ENCODE measurements at regions not wholly inside any gene's neighbourhood (a gene's known extent, or its start where the extent isn't known, plus 50 kb on each side); places are given as distances from the start of the nearest gene placed in this dataset.
"Not testable (repeated sequence)": the region's sequence is repeated elsewhere in the genome, so short reads cannot be mapped to it uniquely, and the experiment has no call there.

GRCh38 chr10:90051474-90051873 lies 350.1 kb downstream of the KIF20B start:
- Mint-ChIP-seq H3K36me3 (peaks cover 0 to 4% (median 0%) of the 10 kb centered on the region in 5 donors), H3K27me3 (peaks cover 0 to 14% (median 4%) of the 10 kb centered on the region in 5 donors), H3K4me3 (no peak overlapping the region), H3K27ac (no peak overlapping the region), H3K9me3 (peaks cover 0 to 19% (median 4%) of the 10 kb centered on the region in 11 donors), H3K4me1 (no peaks in the 10 kb centered on the region)
- Histone ChIP-seq H3K9me3 (ENCODE audit: control insufficient read depth in 2 of 3, low read length in 3 of 3) (no peaks in the 10 kb centered on the region), H3K4me1 (ENCODE audit: control insufficient read depth in 2 of 2, insufficient read depth in 2 of 2, low read length in 2 of 2) (no peaks in the 10 kb centered on the region), H3K4me3 (ENCODE audit: low read length) (no peak overlapping the region), H3K27me3 (ENCODE audit: control insufficient read depth in 2 of 2, insufficient read depth in 2 of 2, low read length in 2 of 2) (no peaks in the 10 kb centered on the region), H3K27ac (ENCODE audit: low read depth, low read length) (no peak overlapping the region), H3K36me3 (ENCODE audit: control insufficient read depth in 2 of 3, insufficient read depth in 3 of 3, low read length in 3 of 3) (no peaks in the 10 kb centered on the region)
- DNase-seq (no peak), ATAC-seq (no peak)
- ChIA-PET CTCF (no interaction called here), POLR2A (interaction anchor here (0.6 kb wide), 1 partner anchor 9 kb away, joined by 3 read pairs; no protein-coding TSS in a partner anchor)
- intact Hi-C loops (cut with micrococcal nuclease) = no loop called here

DNA sequence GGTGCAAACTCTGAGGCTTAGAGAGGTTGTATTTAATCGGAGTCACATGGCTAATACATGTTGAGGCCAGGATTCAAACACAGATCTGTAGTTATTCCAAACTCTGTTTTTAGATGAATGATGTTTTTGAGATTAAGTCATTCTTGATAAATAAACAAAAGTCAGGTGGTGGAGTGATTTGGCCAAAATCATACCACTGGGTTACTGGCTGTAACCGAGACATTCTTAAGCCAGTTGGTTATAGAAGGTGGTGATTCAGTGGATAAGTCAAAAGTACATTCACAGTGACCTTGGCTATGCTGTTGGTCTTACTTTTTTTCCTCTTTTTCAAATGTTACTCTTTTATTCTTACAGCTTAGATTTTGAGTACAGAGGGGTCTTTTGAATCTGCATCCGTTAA lies 361.4 kb downstream of the KIF20B start:
- no peak overlapping the region for H3K27ac Mint-ChIP-seq
- Histone ChIP-seq H3K4me3 (ENCODE audit: low read length) (no peak overlapping the region), H3K36me3 (ENCODE audit: control insufficient read depth in 2 of 3, insufficient read depth in 3 of 3, low read length in 3 of 3) (no peaks in the 10 kb centered on the region), H3K4me1 (ENCODE audit: control insufficient read depth in 2 of 2, insufficient read depth in 2 of 2, low read length in 2 of 2) (no peaks in the 10 kb centered on the region), H3K27ac (ENCODE audit: low read depth, low read length) (no peak overlapping the region), H3K9me3 (ENCODE audit: control insufficient read depth in 2 of 3, low read length in 3 of 3) (no peaks in the 10 kb centered on the region), H3K27me3 (ENCODE audit: control insufficient read depth in 2 of 2, insufficient read depth in 2 of 2, low read length in 2 of 2) (no peaks in the 10 kb centered on the region)
- H3K4me1 Mint-ChIP-seq = no peaks in the 10 kb centered on the region
- no peaks in the 10 kb centered on the region for H3K36me3 Mint-ChIP-seq
- POLR2A ChIA-PET = no interaction called here
- CTCF ChIA-PET = no interaction called here
- intact Hi-C loops (cut with micrococcal nuclease) = no loop called here
- peaks cover 0 to 6% (median 0%) of the 10 kb centered on the region in 5 donors for H3K27me3 Mint-ChIP-seq
- DNase-seq = no peak
- no peak for ATAC-seq
- H3K4me3 Mint-ChIP-seq = no peak overlapping the region
- peaks cover 0 to 2% (median 0%) of the 10 kb centered on the region in 11 donors for H3K9me3 Mint-ChIP-seq

DNA sequence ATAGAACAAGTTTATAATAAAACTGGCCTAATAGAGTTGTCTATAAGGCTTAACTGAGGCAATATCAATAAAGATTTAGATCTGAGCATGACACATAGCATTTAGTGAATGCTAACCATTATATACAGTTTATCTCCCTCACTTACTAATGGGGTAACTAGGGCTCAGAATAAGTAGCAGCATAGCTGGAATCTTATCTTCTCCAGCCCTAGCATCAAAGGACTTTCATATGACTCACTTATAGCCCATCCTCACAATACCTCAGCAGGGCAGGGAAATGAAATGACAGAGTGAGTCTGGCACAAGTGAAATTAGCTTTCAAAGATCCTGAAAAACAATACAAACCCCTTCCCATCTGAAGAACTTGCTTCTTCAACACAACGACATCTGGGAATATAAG lies 362.9 kb downstream of the KIF20B start:
- Mint-ChIP-seq H3K27ac (no peak overlapping the region), H3K4me3 (no peak overlapping the region), H3K36me3 (no peaks in the 10 kb centered on the region), H3K9me3 (peaks cover 0 to 2% (median 0%) of the 10 kb centered on the region in 11 donors), H3K27me3 (peaks cover 0 to 6% (median 0%) of the 10 kb centered on the region in 5 donors), H3K4me1 (no peaks in the 10 kb centered on the region)
- Histone ChIP-seq H3K27me3 (ENCODE audit: control insufficient read depth in 2 of 2, insufficient read depth in 2 of 2, low read length in 2 of 2) (no peaks in the 10 kb centered on the region), H3K9me3 (ENCODE audit: control insufficient read depth in 2 of 3, low read length in 3 of 3) (no peaks in the 10 kb centered on the region), H3K36me3 (ENCODE audit: control insufficient read depth in 2 of 3, insufficient read depth in 3 of 3, low read length in 3 of 3) (no peaks in the 10 kb centered on the region), H3K27ac (ENCODE audit: low read depth, low read length) (no peak overlapping the region), H3K4me3 (ENCODE audit: low read length) (no peak overlapping the region), H3K4me1 (ENCODE audit: control insufficient read depth in 2 of 2, insufficient read depth in 2 of 2, low read length in 2 of 2) (no peaks in the 10 kb centered on the region)
- ChIA-PET CTCF (no interaction called here), POLR2A (no interaction called here)
- ATAC-seq (no peak), DNase-seq (no peak)
- intact Hi-C loops (cut with micrococcal nuclease) = no loop called here

DNA sequence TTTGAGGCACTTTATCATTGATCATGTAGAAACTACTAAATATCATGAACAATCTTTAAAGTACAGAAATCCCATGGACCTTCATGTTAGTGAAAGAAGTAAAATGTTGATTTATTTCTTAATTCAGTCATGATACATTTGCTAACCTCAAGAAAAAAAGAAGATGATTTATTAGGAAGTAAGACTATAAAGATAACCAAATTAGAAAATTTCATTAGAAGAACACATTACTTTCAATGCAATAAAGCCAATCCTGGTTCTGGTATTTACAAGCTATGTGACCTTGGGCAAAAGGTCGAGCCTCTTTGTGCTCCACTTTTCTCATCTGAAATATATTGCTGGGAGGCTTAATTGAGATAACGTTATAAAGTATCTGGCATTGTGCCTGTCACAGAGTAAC lies 365.0 kb downstream of the KIF20B start:
- no peaks in the 10 kb centered on the region for H3K27me3 Mint-ChIP-seq
- H3K27ac ChIP-seq (ENCODE audit: low read depth, low read length) = no peak overlapping the region
- H3K4me3 Mint-ChIP-seq = no peak overlapping the region
- ChIA-PET POLR2A (no interaction called here), CTCF (no interaction called here)
- DNase-seq = no peak
- H3K27me3 ChIP-seq (ENCODE audit: control insufficient read depth in 2 of 2, insufficient read depth in 2 of 2, low read length in 2 of 2) = no peaks in the 10 kb centered on the region
- peaks cover 0 to 1% (median 0%) of the 10 kb centered on the region in 11 donors for H3K9me3 Mint-ChIP-seq
- no peaks in the 10 kb centered on the region for H3K9me3 ChIP-seq (ENCODE audit: control insufficient read depth in 2 of 3, low read length in 3 of 3)
- no peaks in the 10 kb centered on the region for H3K36me3 ChIP-seq (ENCODE audit: control insufficient read depth in 2 of 3, insufficient read depth in 3 of 3, low read length in 3 of 3)
- H3K36me3 Mint-ChIP-seq = no peaks in the 10 kb centered on the region
- no peak for ATAC-seq
- H3K4me1 Mint-ChIP-seq = no peaks in the 10 kb centered on the region
- no peak overlapping the region for H3K4me3 ChIP-seq (ENCODE audit: low read length)
- no peak overlapping the region for H3K27ac Mint-ChIP-seq
- H3K4me1 ChIP-seq (ENCODE audit: control insufficient read depth in 2 of 2, insufficient read depth in 2 of 2, low read length in 2 of 2) = no peaks in the 10 kb centered on the region
- intact Hi-C loops (cut with micrococcal nuclease) = no loop called here

DNA sequence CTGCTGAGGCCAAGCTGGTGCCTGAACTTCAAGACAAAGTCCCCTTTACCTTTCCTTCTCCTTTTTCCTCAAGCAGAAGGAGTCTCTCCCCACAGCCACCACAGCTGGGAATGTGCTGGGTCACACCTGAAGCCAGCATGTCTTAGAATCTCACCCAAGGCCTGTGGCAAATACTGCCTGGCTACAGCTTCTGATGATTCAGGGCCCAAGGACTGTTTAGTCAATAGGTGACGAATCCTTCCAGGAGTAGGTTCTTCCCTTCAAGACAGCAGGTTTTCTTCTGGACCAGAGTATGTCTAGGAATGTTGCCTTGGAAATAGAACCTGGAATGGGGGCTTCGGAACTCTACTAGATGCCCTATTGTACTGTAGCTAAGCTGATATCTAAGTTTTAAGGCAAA lies 374.6 kb downstream of the KIF20B start:
- H3K27ac ChIP-seq (ENCODE audit: low read depth, low read length) = no peak overlapping the region
- intact Hi-C loops (cut with micrococcal nuclease) = no loop called here
- H3K4me1 Mint-ChIP-seq = peaks cover 0 to 2% (median 0%) of the 10 kb centered on the region in 7 donors
- H3K9me3 Mint-ChIP-seq = peaks cover 0 to 9% (median 1%) of the 10 kb centered on the region in 11 donors
- ATAC-seq = no peak
- H3K36me3 Mint-ChIP-seq = no peaks in the 10 kb centered on the region
- no peak overlapping the region for H3K4me3 ChIP-seq (ENCODE audit: low read length)
- no peaks in the 10 kb centered on the region for H3K9me3 ChIP-seq (ENCODE audit: control insufficient read depth in 2 of 3, low read length in 3 of 3)
- H3K27me3 ChIP-seq (ENCODE audit: control insufficient read depth in 2 of 2, insufficient read depth in 2 of 2, low read length in 2 of 2) = no peaks in the 10 kb centered on the region
- no peak overlapping the region for H3K27ac Mint-ChIP-seq
- no peak for DNase-seq
- no peaks in the 10 kb centered on the region for H3K4me1 ChIP-seq (ENCODE audit: control insufficient read depth in 2 of 2, insufficient read depth in 2 of 2, low read length in 2 of 2)
- no peak overlapping the region for H3K4me3 Mint-ChIP-seq
- H3K36me3 ChIP-seq (ENCODE audit: control insufficient read depth in 2 of 3, insufficient read depth in 3 of 3, low read length in 3 of 3) = no peaks in the 10 kb centered on the region
- ChIA-PET CTCF (interaction anchor here (0.9 kb wide), 1 partner anchor 72 kb away, joined by 3 read pairs; no protein-coding TSS in a partner anchor), POLR2A (no interaction called here)
- H3K27me3 Mint-ChIP-seq = peaks cover 5 to 40% (median 9%) of the 10 kb centered on the region in 5 donors

DNA sequence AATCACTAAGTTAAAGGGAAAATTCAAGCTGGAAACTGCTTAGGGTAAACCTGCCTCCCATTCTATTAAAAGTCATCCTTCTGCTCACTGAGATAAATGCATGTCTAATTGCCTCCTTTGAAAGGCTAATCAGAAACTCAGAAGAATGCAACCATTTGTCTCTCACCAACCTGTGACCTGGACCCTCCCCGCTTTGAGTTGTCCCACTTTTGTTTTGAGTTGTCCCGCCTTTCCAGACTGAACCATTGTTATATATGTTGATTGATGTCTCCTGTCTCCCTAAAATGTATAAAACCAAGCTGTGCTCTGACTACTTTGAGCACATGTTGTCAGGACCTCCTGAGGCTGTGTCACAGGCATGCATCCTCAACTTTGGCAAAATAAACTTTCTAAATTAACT lies 378.4 kb downstream of the KIF20B start:
- POLR2A ChIA-PET = no interaction called here
- no peaks in the 10 kb centered on the region for H3K36me3 ChIP-seq (ENCODE audit: control insufficient read depth in 2 of 3, insufficient read depth in 3 of 3, low read length in 3 of 3)
- H3K9me3 ChIP-seq (ENCODE audit: control insufficient read depth in 2 of 3, low read length in 3 of 3) = no peaks in the 10 kb centered on the region
- H3K4me3 Mint-ChIP-seq = no peak overlapping the region
- intact Hi-C loops (cut with micrococcal nuclease) = no loop called here
- no peaks in the 10 kb centered on the region for H3K36me3 Mint-ChIP-seq
- H3K4me3 ChIP-seq (ENCODE audit: low read length) = no peak overlapping the region
- CTCF ChIA-PET = no interaction called here
- no peak for ATAC-seq
- H3K9me3 Mint-ChIP-seq = peaks cover 0 to 2% (median 0%) of the 10 kb centered on the region in 11 donors
- no peak overlapping the region for H3K27ac ChIP-seq (ENCODE audit: low read depth, low read length)
- DNase-seq = no peak
- H3K4me1 ChIP-seq (ENCODE audit: control insufficient read depth in 2 of 2, insufficient read depth in 2 of 2, low read length in 2 of 2) = no peaks in the 10 kb centered on the region
- H3K4me1 Mint-ChIP-seq = no peaks in the 10 kb centered on the region
- H3K27me3 Mint-ChIP-seq = peaks cover 0 to 21% (median 5%) of the 10 kb centered on the region in 5 donors
- no peaks in the 10 kb centered on the region for H3K27me3 ChIP-seq (ENCODE audit: control insufficient read depth in 2 of 2, insufficient read depth in 2 of 2, low read length in 2 of 2)
- H3K27ac Mint-ChIP-seq = no peak overlapping the region

DNA sequence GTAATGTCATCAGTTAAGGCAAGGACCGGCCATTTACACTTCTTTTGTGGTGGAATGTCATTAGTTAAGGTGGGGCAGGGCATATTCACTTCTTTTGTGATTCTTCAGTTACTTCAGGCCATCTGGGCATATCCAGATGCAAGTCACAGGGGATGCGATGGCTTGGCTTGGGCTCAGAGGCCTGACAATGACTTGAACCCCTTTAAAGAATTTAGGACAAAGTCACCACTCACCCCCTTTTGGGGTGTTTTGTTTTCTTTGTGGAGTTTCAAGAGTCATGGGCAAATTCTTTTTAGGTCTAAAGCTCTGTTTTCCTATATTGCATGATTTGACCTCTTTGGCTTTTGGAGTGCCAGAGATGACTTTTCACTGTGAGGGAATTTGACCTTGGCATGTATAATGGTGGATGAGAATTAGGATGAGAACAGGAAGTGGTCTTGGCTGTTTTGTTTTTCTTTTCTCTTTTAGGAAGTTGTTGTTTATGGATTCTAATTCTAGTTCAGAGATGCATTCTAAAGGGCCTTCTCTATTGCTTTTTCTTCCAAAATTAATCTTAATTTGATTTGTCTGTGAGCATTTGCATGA lies 385.3 kb downstream of the KIF20B start:
- H3K9me3 ChIP-seq (ENCODE audit: control insufficient read depth in 2 of 3, low read length in 3 of 3); H3K9me3 Mint-ChIP-seq; H3K4me3 ChIP-seq (ENCODE audit: low read length); H3K4me3 Mint-ChIP-seq; H3K27ac Mint-ChIP-seq; ATAC-seq; H3K4me1 ChIP-seq (ENCODE audit: control insufficient read depth in 2 of 2, insufficient read depth in 2 of 2, low read length in 2 of 2); H3K4me1 Mint-ChIP-seq; POLR2A ChIA-PET; H3K27me3 Mint-ChIP-seq; H3K27ac ChIP-seq (ENCODE audit: low read depth, low read length); CTCF ChIA-PET; H3K36me3 Mint-ChIP-seq; H3K36me3 ChIP-seq (ENCODE audit: control insufficient read depth in 2 of 3, insufficient read depth in 3 of 3, low read length in 3 of 3); H3K27me3 ChIP-seq (ENCODE audit: control insufficient read depth in 2 of 2, insufficient read depth in 2 of 2, low read length in 2 of 2); DNase-seq: not testable (repeated sequence)
- intact Hi-C loops (cut with micrococcal nuclease) = loop anchor here (5.0 kb wide), 1 partner anchor 294 kb away; no protein-coding TSS in a partner anchor
